ENCODE measurements at regions not wholly inside any gene's neighbourhood (a gene's known extent, or its start where the extent isn't known, plus 50 kb on each side); places are given as distances from the start of the nearest gene placed in this dataset.
"Not testable (repeated sequence)": the region's sequence is repeated elsewhere in the genome, so short reads cannot be mapped to it uniquely, and the experiment has no call there.

DNA sequence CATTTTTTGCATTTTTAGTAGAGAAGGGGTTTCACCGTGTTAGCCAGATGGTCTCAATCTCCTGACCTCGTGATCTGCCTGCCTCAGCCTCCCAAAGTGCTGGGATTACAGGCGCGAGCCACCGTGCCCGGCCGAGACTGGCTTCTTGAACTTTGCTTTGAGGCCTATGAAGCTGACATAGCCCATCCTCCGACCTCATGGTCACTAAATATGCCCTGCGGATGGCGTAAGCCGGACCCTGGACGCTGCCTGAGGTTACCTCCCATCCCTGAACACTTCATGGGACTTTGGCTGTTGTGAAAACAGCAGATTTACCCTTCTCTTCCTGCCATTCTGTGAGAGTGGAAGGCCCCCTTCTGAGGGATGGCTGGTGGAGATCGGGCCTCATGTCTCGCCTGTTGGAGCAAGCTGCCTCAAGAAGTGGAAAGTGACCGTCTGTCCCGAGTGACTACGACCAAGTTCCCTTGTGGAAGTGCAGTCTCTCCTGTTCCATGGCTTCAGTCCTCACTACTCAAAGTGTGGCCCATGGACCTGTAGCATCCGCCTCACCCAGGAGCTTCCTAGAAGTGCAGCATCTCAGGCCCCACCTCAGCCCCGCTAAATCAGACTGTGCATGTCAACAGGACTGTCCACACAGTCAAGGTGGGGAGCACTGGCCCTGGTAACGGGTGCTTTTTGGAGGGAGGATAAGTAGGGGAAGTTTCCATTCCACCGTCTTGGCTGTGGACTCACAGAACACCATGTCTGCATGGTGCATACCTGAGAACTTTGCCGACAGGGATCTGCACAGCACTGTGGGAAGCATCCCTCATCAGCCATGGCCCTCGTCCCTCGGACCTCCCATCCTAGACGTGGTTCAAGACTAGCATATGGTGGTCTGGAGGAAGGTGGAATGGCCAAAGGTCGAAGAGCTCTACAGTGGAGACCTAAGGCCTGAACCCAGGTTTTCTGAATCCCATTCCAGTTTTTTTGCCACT is 210.5 kb upstream of the SHH start:
- H3K36me3 Mint-ChIP-seq (ENCODE audit: low read depth) = no peaks in the 10 kb centered on the region
- H3K27ac Mint-ChIP-seq = no peak overlapping the region
- no peaks in the 10 kb centered on the region for H3K4me1 Mint-ChIP-seq
- H3K4me3 Mint-ChIP-seq = no peak overlapping the region
- peaks cover 9% of the 10 kb centered on the region for H3K27me3 Mint-ChIP-seq
- ATAC-seq (replicated peaks) = no peak
- H3K9me3 Mint-ChIP-seq = no peaks in the 10 kb centered on the region

DNA sequence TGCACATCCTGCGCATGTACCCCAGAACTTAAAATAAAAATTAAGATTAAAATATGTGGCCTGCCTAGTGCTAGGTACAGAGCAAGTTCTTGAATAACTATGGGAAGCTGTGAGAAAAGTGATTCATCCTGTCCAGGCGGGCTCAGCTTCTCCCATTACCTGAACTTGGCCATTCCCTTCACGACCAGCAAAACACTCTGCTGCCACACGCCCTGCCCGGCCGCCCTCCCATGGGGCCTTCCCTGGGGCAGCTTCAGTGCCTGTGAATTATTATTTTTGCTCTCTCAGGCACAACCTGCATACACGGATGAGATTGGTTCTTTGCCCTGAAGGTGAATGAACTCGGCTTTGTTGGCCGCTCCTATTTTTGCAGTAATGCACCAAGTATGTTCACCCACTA is 209.2 kb upstream of the SHH start:
- Mint-ChIP-seq H3K9me3 (no peaks in the 10 kb centered on the region), H3K27me3 (peaks cover 13% of the 10 kb centered on the region), H3K36me3 (ENCODE audit: low read depth) (no peaks in the 10 kb centered on the region), H3K4me1 (no peaks in the 10 kb centered on the region), H3K4me3 (no peak overlapping the region), H3K27ac (no peak overlapping the region)
- no peak for ATAC-seq (replicated peaks)

DNA sequence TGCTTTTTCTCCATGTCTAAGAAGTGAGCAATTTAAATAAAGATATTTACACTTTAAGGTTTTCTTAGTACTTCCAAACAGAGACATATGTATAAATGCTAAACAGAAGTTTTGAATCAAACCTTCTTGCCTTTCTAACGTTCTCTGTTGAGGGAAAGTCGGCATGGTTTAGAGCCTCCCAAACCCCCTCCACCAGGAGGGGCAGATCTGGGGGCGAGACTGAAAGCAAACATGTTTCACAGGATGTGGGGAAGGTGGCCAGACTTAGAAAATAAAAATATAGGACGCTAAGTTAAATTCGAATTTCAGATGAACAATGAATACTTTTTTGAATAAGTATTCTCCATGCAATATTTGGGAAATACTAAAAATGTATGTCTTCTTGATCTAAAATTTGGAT is 208.3 kb upstream of the SHH start:
- ATAC-seq (replicated peaks) = no peak
- no peak overlapping the region for H3K27ac Mint-ChIP-seq

DNA sequence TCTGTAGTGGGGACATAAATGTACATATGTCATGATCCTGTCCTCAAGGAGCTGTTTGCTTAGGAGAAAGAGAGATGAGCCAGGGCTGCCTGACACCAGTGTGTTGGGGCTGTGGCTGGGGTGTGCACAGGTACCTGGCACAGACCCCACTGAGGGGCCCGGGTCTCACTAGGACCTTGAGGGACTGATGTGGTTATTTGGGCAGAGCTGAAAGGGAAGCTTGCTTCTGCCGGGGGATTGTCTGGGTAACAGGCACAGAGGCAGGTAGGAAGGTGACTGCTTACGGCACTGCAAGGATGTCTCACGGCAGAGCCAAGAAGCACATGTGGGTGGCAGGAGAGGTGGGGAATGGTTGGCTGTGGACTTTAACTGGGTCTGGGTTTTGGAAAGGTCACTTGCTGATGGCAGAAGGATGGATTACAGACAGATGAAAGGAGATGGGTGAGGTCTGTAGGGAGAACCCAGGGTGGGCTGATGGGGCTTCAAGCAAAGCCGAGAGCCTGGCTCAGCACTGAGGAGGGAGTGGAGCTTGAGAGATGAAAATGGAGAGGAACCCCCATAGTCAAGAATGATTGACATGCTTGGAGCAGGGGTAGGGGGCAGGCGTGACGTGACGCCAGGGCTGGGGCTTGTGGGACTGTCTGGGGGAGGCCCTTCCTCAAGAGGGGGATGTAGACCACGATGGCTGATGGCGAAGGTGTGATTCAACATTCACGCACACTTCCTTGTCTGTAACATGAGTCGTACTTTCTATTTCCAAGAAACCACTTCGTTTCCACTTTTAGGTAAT is 207.7 kb upstream of the SHH start:
- Mint-ChIP-seq H3K36me3 (ENCODE audit: low read depth) (no peaks in the 10 kb centered on the region), H3K9me3 (no peaks in the 10 kb centered on the region), H3K27me3 (peaks cover 17% of the 10 kb centered on the region), H3K4me3 (no peak overlapping the region), H3K4me1 (no peaks in the 10 kb centered on the region), H3K27ac (no peak overlapping the region)
- no peak for ATAC-seq (replicated peaks)

More for the DNA sequence above, 208.3 kb upstream of the SHH start:
- Mint-ChIP-seq H3K36me3 (ENCODE audit: low read depth) (no peaks in the 10 kb centered on the region), H3K27me3 (peaks cover 17% of the 10 kb centered on the region), H3K9me3 (no peaks in the 10 kb centered on the region), H3K4me1 (no peaks in the 10 kb centered on the region), H3K4me3 (no peak overlapping the region)

DNA sequence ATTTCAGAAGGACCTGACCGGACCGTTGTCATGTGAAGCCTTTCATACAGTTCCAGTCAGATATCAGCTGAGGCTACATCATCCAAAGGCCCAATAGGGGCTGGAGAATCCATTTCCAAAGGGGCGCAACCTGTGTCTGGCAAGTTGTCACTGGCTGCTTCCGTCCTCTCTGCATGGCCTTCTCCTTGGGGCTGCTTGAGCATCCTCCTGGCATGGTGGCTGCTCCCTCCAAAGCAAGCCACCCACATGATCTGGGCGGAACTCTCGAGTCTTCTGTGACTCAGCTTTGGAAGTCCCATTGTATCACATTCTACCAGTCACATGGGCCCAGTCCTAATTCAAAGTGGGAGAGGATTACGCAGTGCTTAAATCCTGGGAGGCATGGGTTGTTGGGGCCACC is 207.0 kb upstream of the SHH start:
- no peak for ATAC-seq (replicated peaks)
- no peaks in the 10 kb centered on the region for H3K36me3 Mint-ChIP-seq (ENCODE audit: low read depth)
- H3K4me1 Mint-ChIP-seq = no peaks in the 10 kb centered on the region
- H3K4me3 Mint-ChIP-seq = no peak overlapping the region
- H3K27ac Mint-ChIP-seq = no peak overlapping the region
- peaks cover 19% of the 10 kb centered on the region for H3K27me3 Mint-ChIP-seq
- peaks cover 1% of the 10 kb centered on the region for H3K9me3 Mint-ChIP-seq

DNA sequence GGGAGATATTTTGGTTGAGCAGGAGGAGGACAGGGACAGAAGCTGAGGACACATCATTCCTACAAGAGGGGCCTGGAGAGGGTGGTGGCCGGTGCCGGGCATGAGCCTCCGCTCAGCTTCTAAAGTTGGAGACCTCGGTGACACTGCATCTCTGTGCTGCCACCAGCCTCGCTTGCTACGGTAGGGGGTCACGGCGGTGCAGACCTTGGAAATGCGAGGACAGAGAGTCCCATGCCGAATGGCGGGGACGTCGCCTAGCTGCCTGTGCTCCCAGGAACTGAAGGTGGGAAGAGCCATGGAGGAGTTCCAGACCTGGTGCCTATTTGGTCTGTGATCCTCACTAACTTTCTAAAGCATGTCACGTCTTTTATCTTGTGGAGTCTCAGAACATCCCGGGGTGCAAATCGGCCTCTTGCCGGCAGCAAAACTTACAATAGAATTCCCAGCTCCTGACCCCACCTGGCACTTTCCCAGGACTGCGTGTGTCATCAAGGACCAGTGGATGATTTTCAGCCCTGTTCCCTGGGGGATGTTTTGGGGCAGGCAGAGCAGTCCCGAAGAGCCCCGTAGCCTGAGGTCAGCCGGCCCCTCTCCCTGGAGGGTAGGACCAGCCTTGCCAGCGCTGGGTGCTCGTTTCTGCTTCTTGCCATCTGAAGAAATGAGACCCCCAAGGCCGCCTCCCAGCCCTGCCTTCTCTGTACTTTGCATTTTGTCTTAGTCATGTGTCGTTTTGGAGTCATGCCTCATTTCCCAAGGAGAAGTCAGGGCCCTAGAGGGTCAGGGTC is 205.8 kb upstream of the SHH start:
- no peaks in the 10 kb centered on the region for H3K4me1 Mint-ChIP-seq

DNA sequence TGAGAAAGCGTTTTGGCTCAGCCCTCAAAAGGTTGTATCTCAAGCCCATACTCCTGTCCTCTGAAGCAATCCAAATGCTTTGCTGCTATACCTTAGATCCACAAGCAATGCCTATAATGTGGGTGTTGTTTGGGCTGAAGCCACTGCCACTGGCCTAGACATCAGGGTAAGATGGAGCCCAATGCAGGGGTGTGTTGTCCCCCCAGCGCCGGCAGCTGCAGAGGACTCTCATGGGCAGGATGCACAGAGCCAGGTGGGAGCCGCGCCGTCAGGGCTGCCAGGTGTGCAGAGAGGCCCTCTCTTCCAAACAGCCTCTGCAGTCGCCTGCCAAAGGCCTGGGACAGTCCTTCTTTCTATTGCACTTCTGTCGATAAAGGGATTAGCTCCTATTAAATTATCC is 205.2 kb upstream of the SHH start:
- H3K9me3 Mint-ChIP-seq = peaks cover 5% of the 10 kb centered on the region
- no peaks in the 10 kb centered on the region for H3K36me3 Mint-ChIP-seq (ENCODE audit: low read depth)
- H3K27me3 Mint-ChIP-seq = peaks cover 22% of the 10 kb centered on the region
- H3K27ac Mint-ChIP-seq = no peak overlapping the region
- no peak for ATAC-seq (replicated peaks)
- H3K4me1 Mint-ChIP-seq = no peaks in the 10 kb centered on the region
- no peak overlapping the region for H3K4me3 Mint-ChIP-seq

More for the DNA sequence above, 205.8 kb upstream of the SHH start:
- Mint-ChIP-seq H3K27me3 (peaks cover 22% of the 10 kb centered on the region), H3K9me3 (peaks cover 5% of the 10 kb centered on the region), H3K36me3 (ENCODE audit: low read depth) (no peaks in the 10 kb centered on the region), H3K4me3 (no peak overlapping the region), H3K27ac (no peak overlapping the region)
- no peak for ATAC-seq (replicated peaks)

DNA sequence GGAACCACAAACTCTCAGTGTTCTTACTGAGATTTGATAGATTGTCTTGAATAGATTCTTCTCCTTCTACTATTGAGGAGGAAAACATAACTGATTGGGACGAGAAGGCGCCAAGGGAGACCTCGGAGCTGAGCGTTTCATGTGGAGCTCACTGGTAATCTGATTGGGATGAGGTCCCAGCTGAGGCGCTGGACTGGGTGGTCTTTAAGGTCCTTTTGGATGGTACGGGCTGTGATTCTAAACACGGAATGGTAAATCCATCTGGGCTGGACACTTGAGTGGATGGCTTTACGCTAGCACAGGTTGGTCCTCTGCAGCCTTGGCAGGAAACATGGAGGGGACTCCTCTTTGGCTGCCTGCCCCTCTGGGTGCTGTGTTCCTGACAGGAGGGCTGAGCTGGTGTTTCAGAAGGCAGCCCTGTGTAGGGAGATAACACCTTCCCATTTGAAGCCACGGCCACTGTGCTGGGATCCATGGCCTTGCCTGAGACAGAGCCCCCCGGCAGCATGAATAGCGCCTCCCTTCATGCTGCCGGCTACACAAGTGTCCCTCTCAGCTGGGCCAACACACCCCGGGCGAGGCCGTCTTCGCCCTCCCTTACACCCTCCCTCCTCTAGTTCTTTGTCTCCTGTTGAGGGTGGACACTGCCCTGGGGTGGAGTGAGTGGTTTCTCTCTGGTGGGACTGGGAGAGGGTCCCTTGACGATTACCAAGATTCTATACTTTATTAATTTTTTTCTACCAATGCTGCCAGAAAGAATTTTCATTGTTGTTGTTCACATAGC is 203.2 kb upstream of the SHH start:
- Mint-ChIP-seq H3K27ac (no peak overlapping the region), H3K27me3 (peaks cover 22% of the 10 kb centered on the region), H3K4me1 (no peaks in the 10 kb centered on the region), H3K36me3 (ENCODE audit: low read depth) (no peaks in the 10 kb centered on the region), H3K4me3 (no peak overlapping the region), H3K9me3 (peaks cover 5% of the 10 kb centered on the region)
- ATAC-seq (replicated peaks) = no peak

DNA sequence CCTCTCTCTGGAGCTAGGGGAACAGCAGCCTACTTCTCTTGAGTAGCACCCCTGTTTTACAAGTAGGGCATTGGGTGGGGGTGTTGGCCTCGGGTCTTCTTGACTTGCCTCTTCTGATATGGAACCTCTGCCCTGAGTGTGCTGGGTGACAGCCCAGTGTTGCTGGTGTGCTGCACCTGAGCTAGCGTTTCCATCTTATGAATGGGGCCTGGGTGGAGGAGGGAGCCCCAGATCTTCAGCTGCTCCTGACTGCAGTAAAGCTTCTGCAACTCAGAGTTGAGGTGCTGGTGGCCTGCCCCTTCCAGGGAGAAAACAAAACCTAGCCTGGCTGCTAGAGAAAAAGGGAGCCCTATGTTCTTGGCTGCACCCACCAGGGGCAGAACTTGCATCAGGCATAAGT is 202.5 kb upstream of the SHH start:
- Mint-ChIP-seq H3K36me3 (ENCODE audit: low read depth) (no peaks in the 10 kb centered on the region), H3K27me3 (peaks cover 20% of the 10 kb centered on the region), H3K27ac (no peak overlapping the region), H3K4me3 (no peak overlapping the region), H3K9me3 (peaks cover 6% of the 10 kb centered on the region), H3K4me1 (no peaks in the 10 kb centered on the region)
- ATAC-seq (replicated peaks) = no peak

DNA sequence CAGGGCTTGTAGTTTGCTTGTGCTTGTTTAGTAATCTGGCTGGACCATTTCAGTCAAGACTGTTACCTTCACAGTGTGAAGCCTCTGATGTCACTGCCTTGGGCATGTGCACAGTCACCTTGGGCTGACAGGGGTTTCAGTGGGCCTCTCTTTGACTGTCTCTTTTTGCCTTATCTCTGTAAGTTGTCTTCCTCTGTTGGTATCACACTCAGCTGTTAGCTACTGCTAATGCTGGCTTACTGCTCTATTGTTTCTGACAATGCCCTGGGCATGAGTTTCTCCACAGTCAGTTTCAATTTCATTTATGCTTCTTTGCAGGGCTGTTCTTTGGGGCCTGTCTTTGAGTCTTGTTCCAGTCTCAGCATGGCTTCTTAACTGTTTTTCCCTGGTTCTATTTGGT is 201.9 kb upstream of the SHH start:
- Mint-ChIP-seq H3K4me3 (no peak overlapping the region), H3K36me3 (ENCODE audit: low read depth) (no peaks in the 10 kb centered on the region), H3K9me3 (peaks cover 9% of the 10 kb centered on the region), H3K27ac (no peak overlapping the region), H3K4me1 (no peaks in the 10 kb centered on the region), H3K27me3 (peaks cover 20% of the 10 kb centered on the region)
- no peak for ATAC-seq (replicated peaks)

DNA sequence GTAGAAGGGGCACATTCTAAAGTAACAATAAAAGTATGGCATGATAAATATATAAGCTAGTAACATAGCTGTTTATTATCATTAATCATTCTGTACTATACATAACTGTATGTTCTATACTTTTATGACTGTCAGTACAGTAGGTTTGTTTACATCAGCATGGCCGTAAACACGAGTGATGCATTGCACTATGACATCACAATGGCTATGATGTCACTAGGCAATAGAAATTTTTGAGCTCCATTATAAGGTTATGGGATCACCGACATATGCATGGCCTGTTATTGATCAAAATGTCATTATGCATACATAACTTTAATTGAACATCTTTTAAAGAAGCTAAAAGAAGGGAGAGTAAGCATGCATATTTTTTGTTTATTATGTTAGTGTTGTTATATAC is 200.1 kb upstream of the SHH start:
- no peak for ATAC-seq (replicated peaks)
- Mint-ChIP-seq H3K27me3 (peaks cover 16% of the 10 kb centered on the region), H3K4me1 (no peaks in the 10 kb centered on the region), H3K4me3 (no peak overlapping the region), H3K27ac (no peak overlapping the region), H3K9me3 (peaks cover 12% of the 10 kb centered on the region), H3K36me3 (ENCODE audit: low read depth) (no peaks in the 10 kb centered on the region)

DNA sequence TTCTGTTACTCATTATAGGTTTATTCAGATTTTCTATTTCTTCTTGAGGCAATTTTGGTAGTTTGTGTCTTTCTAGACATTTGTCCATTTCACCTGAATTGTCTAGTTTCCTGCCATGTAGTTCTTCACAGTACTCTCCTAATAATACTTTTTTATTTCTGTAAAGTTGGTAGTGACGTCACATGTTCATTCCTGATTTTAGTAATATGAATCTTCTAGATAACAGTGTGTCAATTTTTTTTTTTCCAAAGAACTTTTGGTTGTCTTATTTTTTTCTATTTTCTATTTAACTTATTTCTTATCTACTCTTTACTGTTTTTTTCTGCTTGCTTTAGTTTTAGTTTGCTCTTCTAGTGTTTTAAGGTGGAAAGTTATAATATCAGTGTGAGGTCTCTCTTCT is 197.3 kb upstream of the SHH start:
- H3K4me3 Mint-ChIP-seq = no peak overlapping the region
- peaks cover 12% of the 10 kb centered on the region for H3K9me3 Mint-ChIP-seq
- H3K27me3 Mint-ChIP-seq = peaks cover 8% of the 10 kb centered on the region
- H3K36me3 Mint-ChIP-seq (ENCODE audit: low read depth) = no peaks in the 10 kb centered on the region
- no peaks in the 10 kb centered on the region for H3K4me1 Mint-ChIP-seq
- no peak for ATAC-seq (replicated peaks)
- H3K27ac Mint-ChIP-seq = no peak overlapping the region

DNA sequence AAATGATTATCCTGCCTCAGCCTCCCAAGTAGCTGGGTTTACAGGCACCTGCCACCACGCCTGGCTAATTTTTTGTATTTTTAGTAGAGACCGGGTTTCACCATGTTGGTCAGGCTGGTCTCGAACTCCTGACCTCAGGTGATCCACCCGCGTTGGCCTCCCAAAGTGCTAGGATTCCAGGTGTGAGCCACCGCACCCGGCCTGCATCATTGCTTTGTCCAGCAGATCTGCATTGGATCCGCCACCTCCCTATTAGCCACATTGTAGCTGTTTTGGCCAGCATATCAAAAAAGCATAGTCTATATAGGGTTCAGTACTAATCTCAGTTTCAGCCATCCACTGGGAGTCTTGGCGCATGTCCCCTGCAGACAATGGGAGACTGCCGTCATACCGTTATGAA is 194.6 kb upstream of the SHH start:
- not testable (repeated sequence) for H3K4me3 Mint-ChIP-seq; H3K4me1 Mint-ChIP-seq; H3K9me3 Mint-ChIP-seq; H3K27ac Mint-ChIP-seq; H3K27me3 Mint-ChIP-seq; H3K36me3 Mint-ChIP-seq (ENCODE audit: low read depth); ATAC-seq (replicated peaks)

DNA sequence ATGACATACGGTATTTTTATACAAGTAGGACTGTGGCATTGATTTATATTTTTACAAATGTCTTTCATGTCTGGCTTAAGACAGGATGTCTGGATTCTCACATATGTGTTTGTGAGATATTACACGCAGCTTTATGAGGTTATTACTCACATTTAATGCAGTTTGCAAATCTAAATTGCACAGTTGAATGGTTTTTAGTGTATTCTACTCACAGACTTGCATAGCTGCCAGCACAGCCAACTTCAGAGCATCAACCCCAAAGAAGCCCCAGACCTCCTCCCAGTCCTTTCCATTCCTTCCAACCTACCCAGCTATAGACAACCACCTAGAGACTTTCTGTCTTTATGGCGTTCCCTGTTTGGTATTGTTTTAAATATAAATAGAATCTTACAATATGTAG is 193.8 kb upstream of the SHH start:
- H3K9me3 Mint-ChIP-seq = peaks cover 8% of the 10 kb centered on the region
- H3K36me3 Mint-ChIP-seq (ENCODE audit: low read depth) = no peaks in the 10 kb centered on the region
- H3K27me3 Mint-ChIP-seq = peaks cover 10% of the 10 kb centered on the region
- H3K27ac Mint-ChIP-seq = no peak overlapping the region
- no peaks in the 10 kb centered on the region for H3K4me1 Mint-ChIP-seq
- no peak overlapping the region for H3K4me3 Mint-ChIP-seq
- ATAC-seq (replicated peaks) = no peak

Measured in activated T-helper 17 cell treated with anti-CD3 and anti-CD28 coated beads, Interleukin-2, amount 50 U/mL, for 72 hours (primary cell).